ENCODE measurements at regions not wholly inside any gene's neighbourhood (a gene's known extent, or its start where the extent isn't known, plus 50 kb on each side); places are given as distances from the start of the nearest gene placed in this dataset.

DNA sequence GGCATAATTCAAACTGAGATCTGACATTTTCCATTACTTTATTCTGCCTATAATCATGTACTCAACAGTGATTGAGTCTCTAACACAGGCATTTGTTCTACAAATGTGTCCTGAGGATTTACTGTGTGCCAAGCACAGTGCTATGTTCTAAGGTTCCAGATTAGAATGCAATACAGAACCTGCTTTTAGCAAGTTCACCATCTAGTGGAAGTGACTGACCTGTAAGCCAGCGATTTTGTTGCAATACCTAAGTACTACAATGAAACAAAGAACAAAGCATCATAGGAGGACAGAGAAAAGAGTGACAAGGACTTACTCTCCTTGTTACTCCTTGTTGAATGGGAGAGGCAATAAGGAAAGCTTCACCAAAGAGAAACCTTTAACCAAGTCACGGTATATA is 348.1 kb downstream of the ELAVL2 start:
- DNase-seq = no peak

DNA sequence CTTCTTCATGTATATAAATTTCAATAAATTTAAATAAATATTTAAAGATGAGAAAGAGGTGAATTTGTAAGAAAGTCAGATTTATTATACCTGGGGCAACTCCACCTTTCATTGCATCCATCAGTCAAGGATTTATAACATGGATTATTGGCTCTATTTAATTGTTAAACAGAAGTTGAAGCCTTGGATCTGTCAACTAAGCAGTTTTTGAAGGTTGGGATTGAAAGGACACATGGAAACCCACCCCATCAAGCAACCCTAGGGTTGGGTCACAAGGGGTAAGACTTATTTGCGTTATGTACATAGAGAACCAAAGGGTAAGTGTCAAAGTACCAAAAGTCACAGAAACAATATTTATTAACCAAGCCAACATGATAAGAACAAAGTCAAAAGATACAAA is 342.5 kb downstream of the ELAVL2 start:
- DNase-seq = no peak

DNA sequence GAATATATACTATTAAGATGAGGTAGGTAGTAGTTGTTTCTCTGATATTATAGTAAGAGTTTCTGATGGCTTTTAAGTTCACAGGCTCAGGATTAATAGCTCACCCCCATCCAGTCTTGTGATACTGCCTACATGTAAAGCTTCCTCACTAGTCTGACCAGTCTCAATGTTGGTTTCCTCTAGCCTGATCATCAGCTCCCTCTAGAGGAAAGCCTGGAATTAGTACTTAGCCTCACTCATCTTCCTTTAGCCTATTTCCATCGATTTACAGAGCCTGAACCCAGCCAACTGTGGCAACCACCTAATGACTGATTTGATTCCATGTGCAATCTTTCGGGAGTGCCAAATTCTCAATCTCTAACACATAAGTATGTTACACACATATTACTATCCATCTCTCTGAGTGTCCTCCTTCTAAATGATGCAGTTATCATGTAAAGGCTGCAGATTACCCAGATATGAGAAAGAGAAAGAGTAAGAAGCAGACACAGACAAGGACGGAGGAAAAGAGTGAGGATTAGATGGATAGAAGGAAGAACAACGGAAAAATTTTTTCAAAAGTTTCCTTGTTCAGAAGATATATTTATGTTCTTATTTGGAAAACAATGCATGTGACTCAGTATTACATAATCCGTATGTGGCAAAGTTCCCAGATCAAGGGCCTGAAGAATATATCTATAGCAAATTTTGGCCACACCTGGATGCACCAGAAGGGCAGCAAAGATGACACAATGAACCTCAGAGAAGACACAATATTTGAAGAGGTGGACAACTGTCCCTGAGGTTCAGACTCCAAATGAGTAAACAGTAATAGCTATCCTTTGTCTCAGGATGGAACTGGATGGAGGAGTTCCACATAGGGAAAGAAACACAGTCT is 333.7 kb downstream of the ELAVL2 start:
- peak; percentile 49 for DNase-seq

DNA sequence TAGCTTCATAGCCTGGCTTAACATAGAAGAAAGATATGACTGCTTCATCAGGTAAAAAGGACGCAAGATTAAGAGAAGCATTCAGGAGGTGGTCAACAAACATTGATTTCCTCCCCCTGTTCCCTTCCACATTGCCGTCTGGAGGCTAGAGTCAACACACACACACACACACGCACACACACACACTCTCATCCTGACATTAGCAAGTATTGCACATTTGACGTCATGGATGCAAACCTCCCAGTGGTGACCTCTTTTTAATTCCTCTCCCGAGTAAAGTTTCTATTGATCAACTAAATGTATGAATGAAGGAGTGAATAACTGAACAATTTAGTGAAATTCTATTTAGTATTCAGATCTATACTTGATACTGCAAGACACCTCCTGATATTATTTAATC is 332.8 kb downstream of the ELAVL2 start:
- peak in 1 of 2 experiments; percentile 29 for DNase-seq

DNA sequence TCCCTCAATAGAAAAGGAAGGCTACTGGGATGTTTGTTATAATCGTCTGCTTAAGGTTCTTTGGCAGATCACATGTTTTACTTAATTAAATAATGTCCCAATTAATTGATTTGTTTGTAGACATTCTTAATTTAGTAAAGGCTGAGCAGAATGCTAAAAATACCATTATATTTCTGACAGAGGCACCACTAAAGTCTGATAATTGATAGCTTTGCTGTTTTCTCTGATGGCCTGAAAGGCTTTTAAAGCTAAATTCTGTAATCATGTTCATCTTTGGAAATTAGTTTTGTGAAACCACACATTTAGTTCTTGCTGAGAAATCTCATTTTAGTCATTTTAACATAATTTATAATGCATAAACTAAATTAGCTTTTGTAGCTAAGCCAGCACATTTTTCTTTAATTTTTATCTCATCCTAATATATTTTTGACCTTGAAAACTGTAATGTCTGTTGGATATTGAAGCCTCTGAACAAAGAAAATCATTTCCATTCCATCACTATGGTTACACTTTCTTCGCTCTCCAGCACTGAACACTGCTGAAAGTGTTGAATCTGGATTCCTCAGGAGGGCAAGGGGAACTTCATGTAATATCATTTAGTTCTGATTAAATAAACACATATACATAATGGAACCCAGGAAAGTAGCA is 329.4 kb downstream of the ELAVL2 start:
- DNase-seq = no peak

DNA sequence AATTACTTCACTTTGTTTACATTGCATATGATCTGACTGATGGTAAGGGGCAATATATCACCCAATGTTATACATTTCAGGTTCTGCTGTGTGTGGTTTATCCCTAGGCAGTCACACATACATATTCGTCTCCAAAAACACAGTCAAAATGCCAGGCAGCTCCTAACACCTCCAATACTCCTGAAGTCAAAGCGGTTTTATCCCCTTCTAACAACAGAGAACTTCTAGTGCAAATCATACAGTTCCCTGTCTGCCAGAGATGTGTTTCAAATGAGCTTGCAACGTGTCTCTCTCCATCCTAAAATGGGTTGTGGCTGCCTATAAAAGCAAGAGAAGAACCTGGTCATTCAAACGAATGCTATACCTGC is 328.9 kb downstream of the ELAVL2 start:
- no peak for DNase-seq

DNA sequence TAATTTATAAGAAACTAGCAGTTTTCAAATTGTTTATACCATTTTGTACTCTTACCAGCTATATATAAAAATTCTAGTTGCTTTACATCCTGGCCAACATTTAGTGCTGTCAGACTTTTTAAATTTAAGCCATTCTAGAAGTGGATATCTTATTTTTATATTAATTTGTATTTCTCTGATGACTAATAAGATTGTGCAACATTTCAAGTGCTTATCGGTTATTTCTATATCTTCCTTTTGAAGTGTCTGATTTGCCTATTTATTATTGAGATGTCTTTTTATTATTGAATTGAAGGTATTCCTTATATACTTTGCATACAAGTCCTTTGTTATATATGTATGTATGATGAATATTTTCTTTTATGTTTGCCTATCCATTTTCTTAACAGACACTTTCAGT is 324.0 kb downstream of the ELAVL2 start:
- no peak for DNase-seq

DNA sequence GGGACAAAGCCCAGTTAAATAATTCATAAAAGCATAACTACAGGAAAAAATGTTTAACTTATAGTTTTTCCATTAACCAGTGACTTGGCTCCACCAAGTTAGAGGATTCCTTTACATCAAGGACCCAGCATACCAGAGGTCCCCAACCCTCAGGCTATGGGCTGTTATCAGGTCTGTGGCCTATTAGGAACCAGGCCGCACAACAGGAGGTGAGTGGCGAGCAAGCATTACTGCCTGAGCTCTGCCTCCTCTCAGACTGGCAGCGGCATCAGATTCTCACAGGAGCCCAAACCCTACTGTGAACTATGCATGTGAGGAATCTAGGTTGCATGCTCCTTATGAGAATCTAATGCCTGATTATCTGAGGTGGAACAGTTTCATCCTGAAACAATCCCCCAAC is 303.1 kb downstream of the ELAVL2 start:
- no peak for DNase-seq

DNA sequence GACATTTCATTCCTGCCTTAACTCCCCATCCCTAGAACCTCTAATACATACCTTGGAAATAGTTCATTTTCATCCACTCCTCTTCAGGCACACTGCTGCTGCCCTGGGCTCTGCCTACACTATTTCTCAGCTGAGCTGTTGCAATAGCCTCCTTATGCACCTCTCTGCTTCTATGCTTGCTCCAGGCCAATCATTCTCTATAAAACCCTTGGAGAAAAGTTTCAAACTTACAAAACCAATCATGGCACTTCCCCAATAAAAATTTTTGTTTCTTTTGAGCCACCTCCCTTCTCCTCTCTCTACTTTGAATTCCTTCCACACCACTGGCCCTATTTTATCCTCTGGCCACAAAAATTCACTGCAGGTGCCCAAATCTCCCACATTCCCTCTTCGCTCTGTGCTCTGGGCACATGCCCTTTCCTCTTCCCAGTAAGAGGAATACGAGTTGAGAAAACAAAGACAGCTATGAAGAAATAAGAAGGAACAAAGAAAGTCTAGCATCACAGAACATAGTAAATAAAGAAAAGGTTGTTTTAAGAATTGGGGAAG is 301.4 kb downstream of the ELAVL2 start:
- no peak for DNase-seq

DNA sequence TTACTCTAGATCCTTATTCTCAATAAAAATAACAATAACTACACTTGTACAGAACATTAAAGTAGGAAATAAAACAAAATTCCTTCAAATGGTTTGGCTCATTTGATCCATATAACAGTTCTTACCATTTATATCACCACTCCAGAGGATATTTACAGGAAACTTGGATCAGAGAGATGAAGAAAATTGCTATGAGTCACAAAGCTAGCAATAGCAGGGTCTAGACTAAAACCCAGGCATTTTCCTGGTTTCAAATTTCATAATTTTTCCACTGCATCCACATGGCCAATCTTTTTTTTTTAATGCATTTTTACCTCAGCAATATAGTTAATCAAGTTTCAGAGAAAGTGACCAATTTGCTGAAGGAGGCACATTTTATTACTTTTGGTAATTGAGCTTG is 299.2 kb downstream of the ELAVL2 start:
- no peak for DNase-seq

DNA sequence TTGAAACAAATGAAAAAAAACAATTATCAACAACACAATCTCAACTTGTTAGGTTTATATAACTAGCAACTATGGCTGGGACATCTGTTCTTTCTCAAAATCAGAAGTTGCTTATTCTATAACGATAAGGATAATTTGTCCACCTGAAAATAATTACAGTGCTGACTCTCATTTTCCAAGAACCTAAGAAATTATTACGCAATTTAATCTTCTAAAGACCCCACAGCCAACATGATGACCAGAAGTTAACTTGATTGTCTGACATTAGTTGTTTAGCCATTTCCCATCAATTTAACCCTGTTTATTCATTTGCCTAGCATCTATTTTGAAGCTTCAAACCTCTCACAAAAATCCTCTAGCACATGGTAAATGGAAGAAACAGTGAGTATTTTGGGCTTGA is 293.8 kb downstream of the ELAVL2 start:
- no peak for DNase-seq

DNA sequence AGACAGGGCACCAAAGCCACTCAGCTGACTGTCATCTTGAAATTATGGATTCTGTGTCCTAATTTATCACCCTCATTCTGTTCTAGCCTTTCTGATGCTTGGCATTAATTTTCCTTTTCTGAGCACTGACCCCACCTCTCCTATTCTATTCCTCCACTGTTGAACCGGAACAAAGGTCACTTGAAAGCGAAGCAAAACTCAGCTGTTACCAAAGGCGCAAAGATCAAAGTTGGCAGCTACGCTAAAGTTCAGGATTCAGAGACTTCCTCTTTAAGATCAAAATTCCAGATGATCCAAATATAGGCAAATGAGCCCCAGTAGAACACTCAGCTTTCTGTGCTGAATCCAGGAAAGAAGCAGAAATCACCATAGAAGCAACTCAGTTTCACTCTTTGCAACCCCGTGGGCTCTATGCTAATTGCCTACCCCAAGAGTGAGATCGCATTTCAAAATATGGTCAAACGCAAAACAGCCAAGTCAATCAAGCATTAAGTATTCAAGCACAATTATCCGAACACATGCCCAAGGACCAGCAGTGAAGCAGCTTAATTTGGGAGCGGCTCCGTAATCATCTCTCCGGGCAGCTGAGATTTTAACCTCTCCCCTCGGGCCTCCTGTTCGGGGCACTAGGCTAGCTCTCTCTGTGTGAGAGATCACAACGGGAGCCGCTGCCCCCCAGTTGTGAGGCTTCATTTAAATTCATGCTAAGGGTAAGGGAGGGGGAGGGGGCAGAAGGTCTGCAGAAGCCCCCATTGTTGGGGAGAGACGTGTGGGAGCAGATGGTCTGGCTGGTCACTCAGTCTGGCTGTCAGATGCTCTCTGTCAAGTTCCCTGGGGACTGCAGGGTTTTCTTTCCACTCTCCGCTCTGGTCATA is 288.6 kb downstream of the ELAVL2 start:
- no peak for DNase-seq

DNA sequence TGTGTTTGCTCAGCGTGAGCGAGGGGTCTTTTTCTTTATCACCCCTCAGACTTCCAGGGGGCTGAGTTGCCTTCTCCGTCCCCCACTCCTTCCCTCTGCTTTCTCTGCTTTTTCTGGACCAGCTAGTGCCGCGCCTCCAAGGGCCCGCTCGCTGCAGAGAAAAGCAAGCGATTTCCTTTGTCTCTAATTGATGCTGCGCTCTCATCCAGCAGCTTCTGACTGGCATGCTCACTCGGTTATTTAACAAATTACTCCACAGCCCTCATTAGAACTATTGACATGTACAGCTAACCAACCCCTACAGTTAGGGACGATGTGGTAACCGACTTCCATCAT is 288.0 kb downstream of the ELAVL2 start:
- DNase-seq = no peak

DNA sequence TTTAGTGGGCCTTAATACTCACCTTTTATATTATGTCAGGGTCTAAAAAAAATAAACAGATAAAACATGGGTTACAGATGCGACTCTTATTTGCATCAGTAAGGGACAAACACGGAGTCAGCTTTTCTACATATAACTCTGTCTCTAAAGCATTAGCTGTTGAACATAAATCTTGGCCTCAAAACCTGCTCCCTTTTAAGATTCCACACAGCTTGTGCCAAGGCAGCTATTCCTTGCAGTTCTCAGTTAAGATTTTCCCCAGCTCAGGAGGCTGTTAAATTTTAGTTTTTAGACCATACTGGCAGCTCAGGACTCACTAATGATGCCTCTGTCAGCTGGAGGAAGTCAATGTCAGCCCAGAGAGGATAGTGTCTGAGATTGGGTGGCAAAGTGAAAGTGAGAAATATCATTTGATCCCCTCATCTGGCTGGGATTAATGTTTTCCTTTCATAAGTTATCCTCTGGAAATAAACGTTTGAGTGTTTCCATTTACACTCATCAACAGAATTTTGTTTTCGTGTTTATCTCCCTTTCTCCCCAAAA is 287.5 kb downstream of the ELAVL2 start:
- DNase-seq = no peak

DNA sequence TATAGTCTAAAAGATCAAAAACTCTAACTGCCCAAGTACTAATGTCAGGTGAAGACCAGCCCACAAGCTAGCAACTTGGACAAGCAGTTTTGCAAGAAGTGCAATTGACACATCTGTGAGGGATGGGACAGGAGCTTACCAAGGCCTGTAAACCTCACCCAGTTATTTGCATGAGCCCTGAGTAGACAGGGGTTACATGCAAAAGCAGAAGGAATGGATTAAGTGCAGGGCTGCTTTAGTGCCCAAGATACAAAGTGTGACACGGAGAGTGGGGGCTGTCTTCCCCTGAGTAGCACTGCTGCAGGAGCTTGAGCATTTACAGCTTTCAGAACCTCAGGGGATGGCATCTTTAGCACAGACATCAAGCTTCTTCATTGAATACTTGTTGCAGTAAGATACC is 286.7 kb downstream of the ELAVL2 start:
- no peak for DNase-seq

DNA sequence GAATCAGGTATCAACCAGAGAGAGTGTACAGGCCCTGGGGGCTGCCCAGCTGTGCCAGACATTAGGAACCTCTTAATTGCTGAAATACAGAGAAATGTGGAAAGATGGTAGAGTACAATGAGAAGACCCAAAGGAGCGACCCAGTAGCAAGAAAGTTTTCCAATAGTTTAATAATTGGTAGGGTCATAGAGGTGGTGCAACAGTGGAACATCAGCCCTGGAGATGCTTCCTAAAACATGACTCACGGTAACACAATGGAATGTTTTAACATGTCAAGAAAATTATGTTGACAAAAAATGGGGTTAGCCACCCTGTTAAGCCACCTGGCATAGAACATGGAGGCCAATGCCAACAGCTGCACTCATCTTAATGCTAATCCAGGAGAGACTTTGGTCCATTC is 284.1 kb downstream of the ELAVL2 start:
- no peak for DNase-seq

DNA sequence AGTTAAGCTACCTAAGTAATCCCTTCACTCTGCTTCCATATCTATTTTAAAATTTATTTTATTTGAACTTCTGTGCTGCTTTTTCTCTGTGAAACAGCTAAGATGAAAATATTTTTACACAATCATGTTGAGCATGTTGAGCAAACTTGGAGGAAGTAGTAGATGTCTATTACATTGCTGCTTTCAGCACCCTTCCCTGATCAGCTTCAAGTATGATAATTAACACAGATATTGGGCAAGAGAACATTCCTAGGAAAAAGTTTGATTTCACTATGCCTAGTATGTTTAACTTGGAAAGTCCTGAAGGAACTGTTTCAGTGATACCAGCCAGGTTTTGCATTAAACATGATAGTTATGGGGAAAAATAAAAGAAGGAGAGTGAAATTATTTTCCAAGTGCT is 283.6 kb downstream of the ELAVL2 start:
- DNase-seq = no peak

DNA sequence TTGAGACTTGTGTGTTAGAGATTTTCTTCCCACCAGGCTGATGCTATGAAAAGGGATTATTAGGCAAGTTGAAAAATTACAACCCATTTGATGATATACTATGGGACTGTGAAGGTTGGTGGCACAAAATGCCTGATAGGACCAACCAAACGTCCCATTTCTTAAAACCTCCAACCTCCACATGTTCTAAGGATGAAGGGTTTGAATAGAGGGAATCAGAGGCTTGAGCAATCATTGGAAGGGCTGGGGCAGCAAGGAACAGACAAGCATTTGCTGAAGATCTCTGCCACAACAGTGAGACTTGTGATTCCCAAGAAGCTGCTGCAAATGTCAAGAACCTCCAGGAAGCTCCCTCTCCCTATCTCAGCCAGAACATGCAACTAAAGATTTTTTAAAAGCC is 283.1 kb downstream of the ELAVL2 start:
- DNase-seq = no peak

DNA sequence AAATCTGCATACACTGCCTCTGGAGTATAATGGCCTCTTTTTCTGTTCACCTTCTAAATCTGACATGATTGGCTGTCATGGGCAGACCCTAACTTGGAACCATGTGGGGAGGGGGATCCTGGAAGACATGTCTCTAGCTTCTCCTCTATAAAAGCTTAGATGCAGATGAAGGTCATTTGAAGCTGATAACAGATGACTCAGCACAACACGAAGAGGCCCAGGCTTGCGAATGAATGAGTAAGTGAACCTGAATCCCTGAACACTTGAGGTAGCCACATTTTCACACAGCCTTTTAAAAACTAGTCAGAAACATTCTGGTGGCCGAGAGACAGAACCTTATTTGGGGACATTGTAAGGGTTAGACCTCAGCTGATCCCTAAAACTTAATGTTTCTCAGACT is 282.6 kb downstream of the ELAVL2 start:
- DNase-seq = no peak

DNA sequence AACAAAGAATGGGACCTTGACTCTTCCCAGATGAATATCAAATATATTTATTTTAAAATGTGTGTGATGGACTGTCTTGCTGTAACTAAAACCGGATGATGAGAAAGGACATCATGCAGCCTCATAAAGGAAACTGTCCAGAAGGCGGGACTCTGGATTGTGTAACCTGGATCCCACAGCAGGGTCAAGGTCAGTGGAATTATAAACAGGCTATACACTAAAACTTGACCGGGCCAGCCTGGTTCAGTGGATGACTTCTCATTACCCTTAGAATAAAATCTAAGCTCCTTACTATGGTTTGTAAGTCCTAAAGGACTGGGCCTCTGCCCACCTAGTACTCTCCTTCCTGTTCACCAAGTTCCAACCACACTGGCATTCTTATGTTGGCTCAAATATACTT is 280.3 kb downstream of the ELAVL2 start:
- no peak for DNase-seq

DNA sequence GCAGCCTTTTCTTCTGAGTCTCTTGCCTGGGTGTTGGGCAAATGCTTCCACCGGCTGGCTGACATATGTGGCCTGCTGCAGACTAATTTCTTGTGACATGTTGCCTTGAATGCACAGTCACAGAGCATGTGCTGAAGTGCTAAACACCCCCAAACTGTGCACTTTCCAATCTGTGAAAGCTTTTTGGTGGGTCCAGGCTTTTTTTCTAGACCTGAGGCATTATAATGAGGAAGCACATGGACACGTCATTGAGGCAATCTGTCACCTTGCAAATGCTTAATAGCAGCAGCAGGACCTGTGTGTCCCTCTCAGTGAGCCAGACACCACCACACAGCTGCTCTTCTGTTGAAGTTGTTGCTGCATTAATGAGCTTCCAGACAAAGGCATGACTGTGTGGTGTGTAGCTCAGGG is 274.7 kb downstream of the ELAVL2 start:
- peak; percentile 3 to 17 for DNase-seq

DNA sequence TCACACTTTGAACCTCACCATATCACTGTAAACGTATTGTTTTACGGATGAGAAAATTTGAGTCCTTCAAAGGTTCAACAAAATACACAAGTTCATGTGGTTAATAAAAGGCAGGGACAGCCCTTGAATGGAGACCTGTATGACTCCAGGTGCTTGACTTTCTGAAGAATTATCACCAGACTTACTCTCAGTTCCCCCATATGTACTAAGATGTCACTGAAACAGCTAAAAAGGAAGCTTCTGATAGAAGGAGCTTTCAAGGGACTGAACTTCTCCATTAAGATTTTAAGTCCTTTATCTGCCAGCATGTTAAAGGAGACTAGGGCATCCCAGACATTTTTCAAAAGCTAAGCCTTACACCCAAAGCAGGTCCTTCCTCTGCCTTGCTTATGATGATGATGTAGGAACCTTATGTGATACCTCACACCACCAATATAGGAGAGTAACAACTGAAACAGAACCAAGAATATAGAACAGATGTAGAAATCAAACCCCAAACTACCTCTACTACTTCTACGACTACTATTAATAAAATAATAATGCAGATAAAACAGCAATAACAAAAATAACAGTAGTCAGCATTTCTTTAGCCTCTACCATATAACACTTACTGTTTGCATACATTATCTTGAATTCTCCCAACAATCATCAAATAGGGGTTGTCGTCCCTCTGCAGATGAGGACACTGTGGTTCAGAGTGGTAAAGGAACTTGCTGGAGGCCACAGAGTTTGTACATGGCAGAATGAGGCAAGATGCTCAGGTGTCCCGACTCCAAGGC is 273.9 kb downstream of the ELAVL2 start:
- DNase-seq = no peak

Measured in SHP77 (cell line).